OCI-LY7 (cell line): ENCODE measurements at regions not wholly inside any gene's neighbourhood (a gene's known extent, or its start where the extent isn't known, plus 50 kb on each side); places are given as distances from the start of the nearest gene placed in this dataset.

Experiments
- BruUV-seq: library from RNA; stranded (reverse); fragments of 400-500 nt; replicated peaks from 2 replicates; lab custom pipeline; 2021; lab: Mats Ljungman, UMichigan
- CTCF ChIA-PET: fragments of 300-600 bp; sonication (Branson Sonifier 250); formaldehyde crosslinking; loops from one replicate; lab custom pipeline; 2022; ENCODE audit warnings: antibody characterized with exemption; ENCODE audit not compliant: unreplicated experiment; lab: Charles Lee
- POLR2A ChIA-PET: fragments of 300-600 bp; sonication (Branson Sonifier 250); formaldehyde crosslinking; loops from one replicate; lab custom pipeline; 2022; ENCODE audit warnings: antibody characterized with exemption; lab: Charles Lee
- DNase-seq: peaks from one replicate; pipeline ENCODE4 v3.0.0-alpha.2; 2015; ENCODE audit warnings: low spot score
- H2AFZ ChIP-seq: fragments of 200-600 bp; sonication (generic), shearing (Covaris generic); 2 replicates; pipeline ENCODE4 v1.6.1; 2014; ENCODE audit warnings: mild to moderate bottlenecking, antibody characterized with exemption, low read length, moderate library complexity
- H3K27ac ChIP-seq: fragments of 200-600 bp; sonication (generic); 2 replicates; pipeline ENCODE4 v1.5.1; 2014; ENCODE audit warnings: mixed run types, low read depth, mild to moderate bottlenecking, moderate library complexity, low read length, inconsistent platforms; ENCODE audit not compliant: poor library complexity, severe bottlenecking
- H3K36me3 ChIP-seq: fragments of 200-600 bp; sonication (generic); 2 replicates; pipeline ENCODE4 v1.6.1; 2014; ENCODE audit warnings: mild to moderate bottlenecking, antibody characterized with exemption, low read length, moderate library complexity, mixed read lengths; ENCODE audit not compliant: insufficient read depth
- H3K4me1 ChIP-seq: fragments of 200-600 bp; sonication (generic); 2 replicates; pipeline ENCODE4 v1.5.1; 2014; ENCODE audit warnings: mild to moderate bottlenecking, low read length; ENCODE audit not compliant: insufficient read depth, poor library complexity, severe bottlenecking
- H3K4me2 ChIP-seq: fragments of 200-600 bp; sonication (generic); 2 replicates; pipeline ENCODE4 v1.6.1; 2014; ENCODE audit warnings: mild to moderate bottlenecking, low read length
- H3K4me3 ChIP-seq: fragments of 200-600 bp; sonication (generic); 2 replicates; pipeline ENCODE4 v1.5.1; 2014; ENCODE audit warnings: mild to moderate bottlenecking, low read depth, low read length; ENCODE audit not compliant: poor library complexity, severe bottlenecking
- H3K79me2 ChIP-seq: fragments of 200-600 bp; sonication (generic); 2 replicates; pipeline ENCODE4 v1.6.1; 2016; ENCODE audit warnings: low read depth, mild to moderate bottlenecking, low read length, moderate library complexity, mixed read lengths; ENCODE audit not compliant: insufficient read depth
- H3K9me2 ChIP-seq: fragments of 200-600 bp; sonication (generic); 2 replicates; pipeline ENCODE4 v1.6.1; 2016; ENCODE audit warnings: mild to moderate bottlenecking, low read length, mixed read lengths; ENCODE audit not compliant: insufficient read depth
- H3K9me3 ChIP-seq: fragments of 200-600 bp; sonication (generic); 2 replicates; pipeline ENCODE4 v1.6.1; 2014; ENCODE audit warnings: mild to moderate bottlenecking, mixed run types, low read length, mixed read lengths
- H4K20me1 ChIP-seq: fragments of 200-600 bp; sonication (generic); 2 replicates; pipeline ENCODE4 v1.6.1; 2014; ENCODE audit warnings: mild to moderate bottlenecking, antibody characterized with exemption, low read length, moderate library complexity, mixed read lengths; ENCODE audit not compliant: insufficient read depth
- CTCF ChIP-seq: fragments of 200-600 bp; sonication (generic); conservative IDR thresholded peaks from 2 replicates; pipeline ENCODE4 v1.5.1; 2014; ENCODE audit warnings: mild to moderate bottlenecking, antibody characterized with exemption, low read length, moderate library complexity, mixed read lengths
- EZH2phosphoT487 ChIP-seq: fragments of 200-600 bp; sonication (generic); IDR thresholded peaks from 2 replicates; pipeline ENCODE4 v1.6.1; 2018; ENCODE audit warnings: low read depth, borderline replicate concordance, mild to moderate bottlenecking, mixed run types, antibody characterized with exemption, low read length, moderate library complexity, mixed read lengths
- intact Hi-C: fragments of 100-400 bp; cut with micrococcal nuclease; formaldehyde crosslinking; loops from one replicate; pipeline ENCODE4 v1.10.0; 2022; ENCODE audit not compliant: unreplicated experiment

DNA sequence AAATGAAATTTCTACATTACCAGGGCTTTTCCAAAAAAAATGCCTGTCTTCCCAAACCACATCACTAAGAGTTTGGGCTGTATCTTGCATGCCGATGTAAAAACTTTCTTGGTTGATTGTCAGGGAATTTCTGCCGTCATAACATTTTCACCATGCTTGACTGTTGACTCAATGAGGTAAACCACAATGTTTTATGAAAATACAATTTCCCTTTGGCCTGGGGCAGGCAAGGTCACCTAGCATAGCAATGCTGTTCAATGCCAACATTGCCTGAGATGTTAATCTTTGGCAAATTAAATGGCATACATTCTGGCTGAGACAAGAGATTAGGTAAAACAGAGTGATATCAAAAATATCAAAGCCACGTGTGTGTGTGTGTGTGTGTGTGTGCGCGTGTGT is 137.1 kb upstream of the TBL1X start:
- BruUV-seq: no TSS peak
- no peak overlapping the region for H3K27ac ChIP-seq

DNA sequence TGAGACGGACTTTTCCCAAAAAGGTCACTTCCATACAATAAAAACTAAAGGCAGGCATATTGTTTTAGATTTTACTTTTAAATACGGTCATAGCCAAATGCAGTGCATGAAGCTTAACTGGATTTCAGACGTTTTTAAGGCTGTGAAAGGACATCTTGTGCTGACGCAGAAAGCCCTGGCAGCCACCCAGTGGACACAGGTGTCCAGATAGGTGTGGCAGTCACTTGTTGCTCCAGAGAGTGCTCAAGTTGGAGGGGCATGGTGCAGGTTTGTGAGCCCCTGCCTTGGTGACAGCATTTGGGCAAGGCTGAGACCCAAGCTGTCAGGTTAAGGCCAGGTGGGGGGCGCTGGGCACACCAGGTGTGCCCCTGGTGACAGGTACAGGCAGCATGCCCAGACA is 135.8 kb upstream of the TBL1X start:
- no peak for DNase-seq
- H3K79me2 ChIP-seq: no peaks in the 10 kb centered on the region
- no peaks in the 10 kb centered on the region for H3K36me3 ChIP-seq
- no peaks in the 10 kb centered on the region for H4K20me1 ChIP-seq
- CTCF ChIA-PET: no interaction called here
- H2AFZ ChIP-seq: no peak overlapping the region
- H3K9me3 ChIP-seq: no peaks in the 10 kb centered on the region
- POLR2A ChIA-PET: no interaction called here
- no peak for TF ChIP-seq CTCF
- no peak for TF ChIP-seq EZH2phosphoT487
- no TSS peak for BruUV-seq
- no peak overlapping the region for H3K4me2 ChIP-seq
- no peak overlapping the region for H3K4me3 ChIP-seq
- intact Hi-C loops: no loop called here
- no peaks in the 10 kb centered on the region for H3K4me1 ChIP-seq
- H3K9me2 ChIP-seq: no peaks in the 10 kb centered on the region
- no peak overlapping the region for H3K27ac ChIP-seq

More for the DNA sequence above, 137.1 kb upstream of the TBL1X start:
- Histone ChIP-seq H3K79me2 (no peaks in the 10 kb centered on the region), H3K4me2 (no peak overlapping the region), H2AFZ (no peak overlapping the region), H3K36me3 (no peaks in the 10 kb centered on the region), H3K9me2 (no peaks in the 10 kb centered on the region), H3K4me3 (no peak overlapping the region), H3K9me3 (no peaks in the 10 kb centered on the region), H3K4me1 (no peaks in the 10 kb centered on the region), H4K20me1 (no peaks in the 10 kb centered on the region)
- POLR2A ChIA-PET: no interaction called here
- intact Hi-C loops: no loop called here
- no peak for DNase-seq
- CTCF ChIA-PET: no interaction called here
- TF ChIP-seq EZH2phosphoT487: no peak
- no peak for TF ChIP-seq CTCF

GRCh38 chrX:9330249-9330982 is 134.4 kb upstream of the TBL1X start:
- BruUV-seq: no TSS peak
- H4K20me1 ChIP-seq: no peaks in the 10 kb centered on the region
- DNase-seq: no peak
- H3K4me3 ChIP-seq: no peak overlapping the region
- TF ChIP-seq CTCF (no peak), EZH2phosphoT487 (no peak)
- H3K27ac ChIP-seq: no peak overlapping the region
- no peak overlapping the region for H3K4me2 ChIP-seq
- POLR2A ChIA-PET: interaction anchor here (0.6 kb wide), 1 partner anchor 1617 kb away, joined by 3 read pairs; no protein-coding TSS in a partner anchor
- H3K36me3 ChIP-seq: no peaks in the 10 kb centered on the region
- no peaks in the 10 kb centered on the region for H3K9me3 ChIP-seq
- intact Hi-C loops: no loop called here
- no peaks in the 10 kb centered on the region for H3K4me1 ChIP-seq
- no peaks in the 10 kb centered on the region for H3K79me2 ChIP-seq
- no peak overlapping the region for H2AFZ ChIP-seq
- CTCF ChIA-PET: no interaction called here
- H3K9me2 ChIP-seq: no peaks in the 10 kb centered on the region
